Kidney (tissue), 13 donors: ENCODE measurements at regions not wholly inside any gene's neighbourhood (a gene's known extent, or its start where the extent isn't known, plus 50 kb on each side); places are given as distances from the start of the nearest gene placed in this dataset.

Experiments used
- DNase-seq, 5 donors: peaks; one replicate each; pipeline ENCODE4 v3.0.0-alpha.2; 2013 to 2020
- FAIRE-seq: peaks from 2 replicates; lab custom pipeline; 2012; peaks lifted over from hg19 to GRCh38; lab: Jason Lieb, UNC
- H3K27ac ChIP-seq, 2 donors: one replicate each; pipeline ENCODE4 v1.7.0; 2013; ENCODE audit warnings: low read depth in 2 of 2, low read length in 2 of 2, inconsistent platforms in 1 of 2
- H3K27me3 ChIP-seq: one replicate; pipeline ENCODE4 v1.7.1; 2013; ENCODE audit warnings: low read length, inconsistent platforms; ENCODE audit not compliant: control insufficient read depth, insufficient read depth
- H3K36me3 ChIP-seq, 3 donors: one replicate each; pipeline versions ENCODE4 v1.7.0 to v1.7.1; 2013; ENCODE audit warnings: low read length in 3 of 3, control low read depth in 1 of 3, inconsistent platforms in 1 of 3; ENCODE audit not compliant: insufficient read depth in 3 of 3, control insufficient read depth in 2 of 3
- H3K4me1 ChIP-seq, 3 donors: one replicate each; pipeline versions ENCODE4 v1.7.0 to v1.7.1; 2013; ENCODE audit warnings: low read length in 3 of 3, inconsistent platforms in 1 of 3, low read depth in 1 of 3; ENCODE audit not compliant: control insufficient read depth in 2 of 3, insufficient read depth in 2 of 3
- H3K4me3 ChIP-seq, 3 donors: one replicate each; pipeline versions ENCODE4 v1.7.0 to v1.8.1; 2013; ENCODE audit warnings: low read length in 3 of 3, control low read depth in 1 of 3, inconsistent platforms in 1 of 3
- H3K9ac ChIP-seq, 3 donors: one replicate each; pipeline versions ENCODE4 v1.7.0 to v1.7.1; 2013; ENCODE audit warnings: low read length in 3 of 3, control low read depth in 1 of 3, inconsistent platforms in 1 of 3
- H3K9me3 ChIP-seq, 3 donors: one replicate each; pipeline versions ENCODE4 v1.7.0 to v1.7.1; 2013; ENCODE audit warnings: low read length in 3 of 3, control low read depth in 1 of 3, inconsistent platforms in 1 of 3; ENCODE audit not compliant: control insufficient read depth in 2 of 3, insufficient read depth in 1 of 3
- intact Hi-C: fragments of 100-400 bp; cut with DNase I; formaldehyde crosslinking; loops from one replicate; pipeline ENCODE4 v1.11.1; 2022
- TF ChIP-seq, protein P1 (sequence below): IDR thresholded peaks from 3 replicates; pipeline ENCODE4 v1.5.1; 2012; ENCODE audit warnings: mild to moderate bottlenecking, moderate library complexity, borderline replicate concordance; ENCODE audit not compliant: insufficient read depth; ENCODE audit errors: extremely low read depth
- donor health status: control.
- donor health status: control.
- donor health status: control.
- donor health status: control.
- donor health status: control.
- donor health status: DM: yes; HTN: yes; CAD: no.
- donor health status: Normal renal cell carcinoma (clear cell type).

DNA sequence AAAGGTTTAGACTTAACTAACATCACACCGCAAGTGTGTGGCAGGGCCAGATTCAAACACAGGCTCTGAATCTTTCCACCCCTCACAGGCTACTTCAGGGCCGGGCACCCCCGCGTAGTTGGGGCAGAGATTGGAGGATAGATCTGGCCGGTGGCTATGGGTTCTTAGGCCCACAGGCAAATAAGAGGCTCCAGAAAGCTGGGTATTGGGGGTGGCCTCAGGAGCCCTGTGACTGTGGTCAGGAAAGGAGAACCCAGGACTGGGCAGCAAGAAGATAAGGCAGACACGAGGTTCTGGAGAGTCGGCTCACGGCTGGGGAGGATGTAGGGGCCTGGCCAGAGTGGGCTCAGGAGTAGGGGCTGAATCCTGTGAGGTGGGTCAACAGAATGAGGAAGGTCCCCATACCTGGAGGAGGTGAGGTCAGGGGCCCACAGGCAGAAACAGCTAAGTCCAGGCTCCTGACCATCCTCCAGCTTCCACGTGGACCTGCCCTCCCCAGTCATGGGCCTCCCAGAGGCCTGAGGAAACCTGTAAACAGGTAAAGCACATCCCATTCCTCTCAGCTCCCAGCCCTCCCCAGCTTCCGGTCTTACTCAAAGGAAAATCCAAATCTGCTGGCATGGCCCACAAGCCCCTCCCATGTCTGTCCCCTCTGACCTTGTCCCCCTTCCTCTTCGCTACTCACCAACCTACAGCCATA is 306.2 kb downstream of the MATN1 start:
- Histone ChIP-seq H3K36me3 (no peaks in the 10 kb centered on the region), H3K27me3 (no peaks in the 10 kb centered on the region), H3K4me1 (no peaks in the 10 kb centered on the region), H3K9ac (no peak overlapping the region), H3K9me3 (no peaks in the 10 kb centered on the region), H3K4me3 (no peak overlapping the region), H3K27ac (no peak overlapping the region)
- TF ChIP-seq, protein P1, sequence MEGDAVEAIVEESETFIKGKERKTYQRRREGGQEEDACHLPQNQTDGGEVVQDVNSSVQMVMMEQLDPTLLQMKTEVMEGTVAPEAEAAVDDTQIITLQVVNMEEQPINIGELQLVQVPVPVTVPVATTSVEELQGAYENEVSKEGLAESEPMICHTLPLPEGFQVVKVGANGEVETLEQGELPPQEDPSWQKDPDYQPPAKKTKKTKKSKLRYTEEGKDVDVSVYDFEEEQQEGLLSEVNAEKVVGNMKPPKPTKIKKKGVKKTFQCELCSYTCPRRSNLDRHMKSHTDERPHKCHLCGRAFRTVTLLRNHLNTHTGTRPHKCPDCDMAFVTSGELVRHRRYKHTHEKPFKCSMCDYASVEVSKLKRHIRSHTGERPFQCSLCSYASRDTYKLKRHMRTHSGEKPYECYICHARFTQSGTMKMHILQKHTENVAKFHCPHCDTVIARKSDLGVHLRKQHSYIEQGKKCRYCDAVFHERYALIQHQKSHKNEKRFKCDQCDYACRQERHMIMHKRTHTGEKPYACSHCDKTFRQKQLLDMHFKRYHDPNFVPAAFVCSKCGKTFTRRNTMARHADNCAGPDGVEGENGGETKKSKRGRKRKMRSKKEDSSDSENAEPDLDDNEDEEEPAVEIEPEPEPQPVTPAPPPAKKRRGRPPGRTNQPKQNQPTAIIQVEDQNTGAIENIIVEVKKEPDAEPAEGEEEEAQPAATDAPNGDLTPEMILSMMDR, result no peak
- intact Hi-C loops, result no loop called here
- no peak for FAIRE-seq
- DNase-seq, result peak in 1 of 5 donors; percentile 5

DNA sequence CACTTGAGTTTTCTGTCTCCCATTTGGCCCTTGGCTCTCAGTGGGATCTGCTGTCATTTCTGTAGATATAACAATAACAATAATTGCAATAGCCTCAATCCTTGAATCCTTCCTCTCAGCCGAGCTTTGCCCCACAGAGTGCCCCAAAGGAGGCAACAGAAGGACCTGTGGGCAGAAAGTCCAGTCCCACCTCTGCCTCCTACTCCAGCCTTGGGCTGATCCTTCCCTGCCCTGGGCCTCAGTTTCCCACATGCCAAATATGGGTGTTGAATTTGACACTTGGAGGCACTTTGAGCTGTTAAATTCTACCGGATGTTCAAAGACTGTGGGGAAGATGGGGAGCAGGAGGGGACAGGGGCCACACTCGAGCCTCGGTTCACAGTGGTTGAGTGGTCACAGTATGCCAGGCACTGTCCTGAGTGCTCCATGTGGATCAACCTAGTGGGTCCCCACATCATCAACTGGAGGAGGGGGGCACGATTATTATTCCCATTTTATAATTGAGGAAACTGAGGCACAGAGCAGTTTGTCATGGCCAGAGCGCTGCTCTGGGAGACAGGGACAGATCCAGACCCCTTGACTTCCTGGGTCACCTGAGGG is 307.1 kb downstream of the MATN1 start:
- no peaks in the 10 kb centered on the region for H3K9me3 ChIP-seq
- H3K4me1 ChIP-seq, result no peaks in the 10 kb centered on the region
- DNase-seq (no peak), FAIRE-seq (no peak)
- no peak overlapping the region for H3K27ac ChIP-seq
- H3K9ac ChIP-seq, result no peak overlapping the region
- H3K27me3 ChIP-seq, result no peaks in the 10 kb centered on the region
- H3K4me3 ChIP-seq, result no peak overlapping the region
- no peaks in the 10 kb centered on the region for H3K36me3 ChIP-seq
- intact Hi-C loops, result no loop called here
- TF ChIP-seq, protein P1, result no peak

DNA sequence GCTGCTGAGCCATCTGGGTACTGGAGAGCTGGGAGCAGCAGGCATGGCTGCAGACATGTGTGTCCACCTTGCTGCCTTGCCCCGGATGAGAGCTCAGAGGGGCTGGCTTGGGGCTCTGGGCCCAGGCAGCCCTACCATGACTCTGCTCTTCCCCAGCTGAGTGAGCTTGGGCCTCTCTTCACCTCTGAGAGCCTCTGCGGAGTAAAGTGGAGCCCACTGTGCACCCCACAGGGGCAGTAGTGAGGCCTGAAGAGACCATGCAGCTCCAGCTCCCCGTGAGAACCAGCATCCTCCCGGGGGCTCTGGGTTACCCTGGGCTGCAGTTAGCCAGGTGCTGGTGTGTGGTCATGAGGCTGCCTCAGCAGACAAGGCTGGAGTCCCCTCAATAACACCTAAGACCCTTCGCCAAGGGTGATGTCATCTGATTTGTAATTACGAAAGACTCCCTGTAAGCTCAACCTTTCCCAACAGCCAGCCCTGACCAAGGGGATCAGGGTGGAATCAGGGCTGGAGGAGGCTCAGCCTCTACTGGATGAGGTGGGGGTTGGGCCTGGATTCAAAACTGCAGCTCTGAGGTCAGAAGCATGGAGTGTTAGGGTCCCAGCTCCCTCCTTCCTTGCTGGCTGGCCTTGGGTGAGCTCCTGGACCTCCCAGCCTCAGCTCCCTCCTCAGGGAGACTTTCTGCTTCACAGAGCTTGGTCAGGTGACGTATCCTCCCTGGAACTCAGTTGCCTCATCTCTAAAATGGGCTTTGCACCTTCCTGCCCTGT is 308.0 kb downstream of the MATN1 start:
- no peak overlapping the region for H3K4me3 ChIP-seq
- no peaks in the 10 kb centered on the region for H3K9me3 ChIP-seq
- intact Hi-C loops, result no loop called here
- H3K4me1 ChIP-seq, result no peaks in the 10 kb centered on the region
- H3K36me3 ChIP-seq, result no peaks in the 10 kb centered on the region
- peak in 1 of 5 donors; percentile 7 for DNase-seq
- H3K27me3 ChIP-seq, result no peaks in the 10 kb centered on the region
- H3K9ac ChIP-seq, result no peak overlapping the region
- no peak overlapping the region for H3K27ac ChIP-seq
- no peak for FAIRE-seq
- TF ChIP-seq, protein P1, result no peak
